GM19395 (cell line): ENCODE measurements at regions not wholly inside any gene's neighbourhood (a gene's known extent, or its start where the extent isn't known, plus 50 kb on each side); places are given as distances from the start of the nearest gene placed in this dataset.
A peak's percentile ranks its signal among the peaks of the same experiment; 100 is the strongest.

Source experiments
- ATAC-seq: cut with Tn5 transposase; IDR thresholded peaks from one replicate; pipeline ENCODE4 v1.9.1; 2021; ENCODE audit warnings: mild to moderate bottlenecking, moderate library complexity; ENCODE audit not compliant: unreplicated experiment

- ATAC-seq = no peak
Observed at GRCh38 chr1:96376846-96377245, 344.7 kb upstream of the PTBP2 start.

- no peak for ATAC-seq
Observed at GRCh38 chr1:96384611-96385010, 337.0 kb upstream of the PTBP2 start.

GRCh38 chr1:96387785-96388184, 333.8 kb upstream of the PTBP2 start:
- no peak for ATAC-seq

GRCh38 chr1:96388421-96389310, 332.9 kb upstream of the PTBP2 start:
- ATAC-seq = no peak

- no peak for ATAC-seq
Observed at GRCh38 chr1:96400089-96400488, 321.5 kb upstream of the PTBP2 start.

- ATAC-seq = no peak
Observed at GRCh38 chr1:96409087-96409486, 312.5 kb upstream of the PTBP2 start.

- no peak for ATAC-seq
Observed at GRCh38 chr1:96409689-96410088, 311.9 kb upstream of the PTBP2 start.

GRCh38 chr1:96411006-96411405, 310.6 kb upstream of the PTBP2 start:
- ATAC-seq = no peak

- no peak for ATAC-seq
Observed at GRCh38 chr1:96414598-96414997, 307.0 kb upstream of the PTBP2 start.

GRCh38 chr1:96416111-96416595, 305.4 kb upstream of the PTBP2 start:
- ATAC-seq = no peak

- ATAC-seq = peak; percentile 95
Observed at GRCh38 chr1:96416701-96417444, 304.7 kb upstream of the PTBP2 start.

- ATAC-seq = no peak
Observed at GRCh38 chr1:96418969-96419368, 302.6 kb upstream of the PTBP2 start.

- ATAC-seq = no peak
Observed at GRCh38 chr1:96424877-96425276, 296.7 kb upstream of the PTBP2 start.

- no peak for ATAC-seq
Observed at GRCh38 chr1:96425382-96426129, 296.0 kb upstream of the PTBP2 start.

GRCh38 chr1:96427616-96428015, 294.0 kb upstream of the PTBP2 start:
- no peak for ATAC-seq

GRCh38 chr1:96445302-96445701, 276.3 kb upstream of the PTBP2 start:
- no peak for ATAC-seq

- no peak for ATAC-seq
Observed at GRCh38 chr1:96464066-96464465, 257.5 kb upstream of the PTBP2 start.

GRCh38 chr1:96464522-96464921, 257.1 kb upstream of the PTBP2 start:
- ATAC-seq = no peak

- ATAC-seq = no peak
Observed at GRCh38 chr1:96464991-96465390, 256.6 kb upstream of the PTBP2 start.

- ATAC-seq = no peak
Observed at GRCh38 chr1:96465441-96465840, 256.1 kb upstream of the PTBP2 start.

- ATAC-seq = no peak
Observed at GRCh38 chr1:96466842-96467241, 254.7 kb upstream of the PTBP2 start.
